ENCODE measurements at regions not wholly inside any gene's neighbourhood (a gene's known extent, or its start where the extent isn't known, plus 50 kb on each side); places are given as distances from the start of the nearest gene placed in this dataset.

DNA sequence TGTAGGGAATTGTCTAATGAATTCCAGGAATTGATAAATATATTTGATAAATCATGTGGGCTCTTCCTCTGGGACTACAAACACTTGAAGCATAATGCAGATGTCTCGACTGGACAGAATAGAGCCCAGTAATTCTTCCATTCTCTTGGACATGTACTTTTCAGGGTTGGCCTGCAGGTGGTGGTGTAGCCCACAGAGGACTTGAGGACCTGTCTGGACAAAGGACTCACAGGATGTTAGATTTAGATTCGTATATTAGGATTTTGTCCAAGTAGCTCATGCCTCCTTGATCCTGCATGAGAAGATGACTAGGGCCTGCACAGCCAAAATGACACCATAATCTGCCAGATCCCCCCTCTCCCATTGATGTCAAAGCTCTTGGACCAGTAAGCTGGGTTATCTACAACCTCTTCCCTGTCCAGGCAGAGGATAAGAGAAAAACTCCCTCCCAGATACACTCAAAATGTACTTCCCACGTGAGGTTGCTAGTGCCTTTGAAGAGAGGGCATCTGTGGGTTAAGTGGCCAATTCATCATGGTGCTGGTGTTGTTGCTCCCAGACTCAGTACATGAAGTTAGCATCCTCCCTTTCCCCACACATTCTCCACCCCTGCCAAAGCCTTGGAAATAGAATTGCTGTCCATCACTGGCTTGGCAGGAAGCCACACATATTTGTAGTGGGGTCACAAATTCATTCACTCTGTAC lies 88.6 kb upstream of the ZNF280D start:
- TF ChIP-seq, protein P1, sequence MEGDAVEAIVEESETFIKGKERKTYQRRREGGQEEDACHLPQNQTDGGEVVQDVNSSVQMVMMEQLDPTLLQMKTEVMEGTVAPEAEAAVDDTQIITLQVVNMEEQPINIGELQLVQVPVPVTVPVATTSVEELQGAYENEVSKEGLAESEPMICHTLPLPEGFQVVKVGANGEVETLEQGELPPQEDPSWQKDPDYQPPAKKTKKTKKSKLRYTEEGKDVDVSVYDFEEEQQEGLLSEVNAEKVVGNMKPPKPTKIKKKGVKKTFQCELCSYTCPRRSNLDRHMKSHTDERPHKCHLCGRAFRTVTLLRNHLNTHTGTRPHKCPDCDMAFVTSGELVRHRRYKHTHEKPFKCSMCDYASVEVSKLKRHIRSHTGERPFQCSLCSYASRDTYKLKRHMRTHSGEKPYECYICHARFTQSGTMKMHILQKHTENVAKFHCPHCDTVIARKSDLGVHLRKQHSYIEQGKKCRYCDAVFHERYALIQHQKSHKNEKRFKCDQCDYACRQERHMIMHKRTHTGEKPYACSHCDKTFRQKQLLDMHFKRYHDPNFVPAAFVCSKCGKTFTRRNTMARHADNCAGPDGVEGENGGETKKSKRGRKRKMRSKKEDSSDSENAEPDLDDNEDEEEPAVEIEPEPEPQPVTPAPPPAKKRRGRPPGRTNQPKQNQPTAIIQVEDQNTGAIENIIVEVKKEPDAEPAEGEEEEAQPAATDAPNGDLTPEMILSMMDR (conservative IDR thresholded peaks at IDR 0.05; ENCODE audit: control insufficient read depth, insufficient read depth, low read depth, low read length): peak; percentile 91
- DNase-seq (ENCODE audit: low read depth): peak; percentile 82
- no peak overlapping the region for H3K4me3 ChIP-seq (ENCODE audit: control insufficient read depth, low read depth, low read length)

GRCh38 chr15:56820333-56820732 lies 87.0 kb upstream of the ZNF280D start:
- TF ChIP-seq, protein P1 (conservative IDR thresholded peaks at IDR 0.05; ENCODE audit: control insufficient read depth, insufficient read depth, low read depth, low read length): no peak
- no peak overlapping the region for H3K4me3 ChIP-seq (ENCODE audit: control insufficient read depth, low read depth, low read length)
- no peak for DNase-seq (ENCODE audit: low read depth)

GRCh38 chr15:56817321-56818080 lies 84.2 kb upstream of the ZNF280D start:
- TF ChIP-seq, protein P1 (conservative IDR thresholded peaks at IDR 0.05; ENCODE audit: control insufficient read depth, insufficient read depth, low read depth, low read length): no peak
- no peak overlapping the region for H3K4me3 ChIP-seq (ENCODE audit: control insufficient read depth, low read depth, low read length)
- DNase-seq (ENCODE audit: low read depth): peak; percentile 63

GRCh38 chr15:56816781-56817180 lies 83.5 kb upstream of the ZNF280D start:
- no peak overlapping the region for H3K4me3 ChIP-seq (ENCODE audit: control insufficient read depth, low read depth, low read length)
- no peak for DNase-seq (ENCODE audit: low read depth)
- TF ChIP-seq, protein P1 (conservative IDR thresholded peaks at IDR 0.05; ENCODE audit: control insufficient read depth, insufficient read depth, low read depth, low read length): no peak

- no peak for DNase-seq (ENCODE audit: low read depth)
- H3K4me3 ChIP-seq (ENCODE audit: control insufficient read depth, low read depth, low read length): no peak overlapping the region
- TF ChIP-seq, protein P1 (conservative IDR thresholded peaks at IDR 0.05; ENCODE audit: control insufficient read depth, insufficient read depth, low read depth, low read length): no peak
These were observed 81.9 kb upstream of the ZNF280D start for GRCh38 chr15:56815247-56815646.

DNA sequence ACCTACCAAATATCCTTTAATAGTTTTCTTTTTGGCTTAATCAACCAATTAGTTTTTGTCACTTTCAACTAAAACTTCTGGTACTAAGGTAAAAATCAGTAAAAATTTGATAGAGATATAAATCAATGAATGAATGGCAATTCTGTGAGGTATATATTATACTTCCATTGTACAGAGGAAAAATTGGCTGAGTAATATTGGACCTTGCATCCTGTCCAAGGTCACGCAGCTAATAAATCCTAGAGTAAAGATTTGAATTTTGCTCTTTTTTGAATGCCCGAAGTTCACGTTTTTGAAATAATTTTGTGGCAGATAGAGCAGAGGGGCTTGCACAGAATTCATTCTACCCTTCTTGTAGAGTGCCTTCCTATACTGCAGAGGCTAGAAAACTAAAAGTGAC lies 81.1 kb upstream of the ZNF280D start:
- no peak for DNase-seq (ENCODE audit: low read depth)
- no peak overlapping the region for H3K4me3 ChIP-seq (ENCODE audit: control insufficient read depth, low read depth, low read length)
- TF ChIP-seq, protein P1 (conservative IDR thresholded peaks at IDR 0.05; ENCODE audit: control insufficient read depth, insufficient read depth, low read depth, low read length): no peak

Measured in fibroblast of mammary gland (primary cell).